ENCODE measurements at regions not wholly inside any gene's neighbourhood (a gene's known extent, or its start where the extent isn't known, plus 50 kb on each side); places are given as distances from the start of the nearest gene placed in this dataset.
"Not testable (repeated sequence)": the region's sequence is repeated elsewhere in the genome, so short reads cannot be mapped to it uniquely, and the experiment has no call there.

- DNase-seq = not testable (repeated sequence)
Measured at GRCh38 chr1:195159795-195160194, 1448.4 kb downstream of the KCNT2 start.

DNA sequence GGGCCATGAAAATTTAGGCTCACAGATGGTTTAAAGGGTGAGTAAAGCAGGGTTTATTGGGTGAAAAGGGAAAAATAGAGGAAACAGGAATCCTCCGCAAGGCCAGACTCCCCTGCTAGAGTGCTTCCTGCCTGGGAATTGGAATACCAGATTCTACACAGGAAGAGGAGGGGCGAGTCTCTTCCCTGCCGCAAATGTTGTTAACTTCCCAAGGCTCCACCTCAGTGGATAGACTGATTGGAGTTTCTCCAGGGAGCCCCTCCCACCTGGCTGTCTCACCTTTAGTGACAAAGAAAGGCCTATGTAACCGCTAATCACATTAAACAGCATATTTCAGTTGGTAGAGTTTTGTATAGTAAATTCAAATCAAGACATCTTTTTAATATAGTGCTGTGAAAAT is 1450.1 kb downstream of the KCNT2 start:
- no peak for DNase-seq

DNA sequence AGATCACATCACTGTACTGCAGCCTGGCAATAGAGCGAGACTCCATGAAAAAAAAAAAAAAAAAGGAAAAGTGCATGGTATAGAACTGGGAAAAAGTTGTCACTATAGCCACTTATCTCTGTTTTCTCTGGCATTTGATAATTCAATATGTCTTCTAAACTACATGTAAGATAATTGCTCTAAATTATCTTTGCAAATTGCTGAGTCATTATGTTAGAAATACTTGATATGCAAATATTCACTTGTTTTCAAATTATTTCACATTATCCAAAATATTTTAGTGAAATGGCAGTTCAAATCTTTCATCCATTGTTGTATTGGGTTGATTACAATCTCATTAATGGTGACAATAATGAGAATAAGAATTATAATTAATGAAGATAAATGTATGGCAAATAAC is 1455.1 kb downstream of the KCNT2 start:
- DNase-seq = no peak

- DNase-seq = no peak
Measured at GRCh38 chr1:195150768-195151167, 1457.5 kb downstream of the KCNT2 start.

GRCh38 chr1:195141294-195141693 is 1466.9 kb downstream of the KCNT2 start:
- DNase-seq = no peak

DNA sequence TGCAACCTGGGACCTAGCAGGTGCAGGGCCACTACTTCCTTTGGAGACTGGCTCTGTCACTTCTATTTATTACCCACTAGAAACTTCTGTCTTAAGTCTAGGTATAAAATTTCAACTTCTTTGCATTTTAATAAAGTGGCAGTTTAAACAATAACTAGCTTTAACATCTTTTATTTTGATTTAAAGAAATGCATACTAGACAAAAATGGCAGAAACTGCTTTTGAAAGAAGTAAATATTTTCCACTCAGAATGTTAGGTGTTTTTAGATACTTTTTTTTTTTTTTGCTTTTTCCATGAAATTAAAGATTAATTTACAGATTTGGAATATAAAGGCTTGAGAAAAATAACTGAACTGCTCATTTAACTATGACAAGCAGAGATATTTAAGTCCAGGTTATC is 1477.6 kb downstream of the KCNT2 start:
- DNase-seq = no peak

DNA sequence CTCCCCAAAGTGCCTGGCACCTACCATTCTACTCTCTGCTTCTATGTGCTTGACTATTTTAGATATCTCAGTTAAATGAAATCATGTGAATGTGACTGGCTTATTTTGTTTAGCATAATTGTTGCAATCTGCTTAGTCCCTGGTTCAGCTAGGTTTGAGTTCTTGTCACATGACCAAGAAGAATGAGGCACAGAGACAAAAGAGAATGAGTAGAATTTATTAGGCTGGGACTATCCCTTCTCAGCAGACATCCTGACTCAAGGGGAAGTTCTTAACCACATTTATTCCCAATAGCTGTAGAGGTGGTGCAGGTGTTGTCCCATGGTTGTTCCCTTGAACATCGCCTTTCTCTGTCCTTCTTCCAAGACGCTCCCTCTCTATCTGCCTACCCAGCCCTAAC is 1485.7 kb downstream of the KCNT2 start:
- no peak for DNase-seq

DNA sequence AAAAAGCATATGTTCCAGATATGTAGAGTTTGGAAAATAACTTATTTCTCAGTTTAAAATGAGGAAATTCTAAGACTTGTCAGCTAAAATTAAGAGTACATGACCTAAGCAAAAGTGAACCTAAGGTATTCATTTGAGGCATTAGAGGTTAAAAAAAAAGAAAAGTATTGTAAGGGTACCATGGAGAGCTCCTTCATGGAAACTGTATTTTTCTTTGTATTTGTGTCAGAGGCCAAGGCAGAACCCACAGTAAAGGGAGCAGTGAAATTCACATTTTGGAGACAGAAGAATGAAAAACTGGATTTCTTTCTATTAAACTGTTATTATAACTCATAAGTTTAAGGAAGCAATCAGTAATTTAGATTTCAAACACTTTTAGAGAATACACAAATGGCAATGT is 1494.8 kb downstream of the KCNT2 start:
- no peak for DNase-seq

DNA sequence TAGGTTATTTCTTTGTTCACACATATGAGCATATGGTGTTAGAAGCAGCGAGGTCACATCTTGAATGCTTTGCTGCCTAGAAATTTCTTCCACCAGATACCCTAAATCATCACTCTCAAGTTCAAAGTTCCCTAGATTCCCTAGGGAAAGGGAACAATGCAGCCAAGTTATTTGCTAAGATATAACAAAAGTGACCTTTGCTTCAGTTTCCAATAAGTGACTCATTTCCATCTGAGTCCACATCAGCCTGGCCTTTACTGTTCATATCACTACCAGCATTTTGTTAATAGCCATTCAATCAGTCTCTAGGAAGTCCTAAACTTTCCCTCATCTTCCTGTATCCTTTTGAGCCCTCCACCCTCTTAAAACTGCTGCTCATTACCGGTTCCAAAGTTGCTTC is 1502.5 kb downstream of the KCNT2 start:
- DNase-seq = no peak

DNA sequence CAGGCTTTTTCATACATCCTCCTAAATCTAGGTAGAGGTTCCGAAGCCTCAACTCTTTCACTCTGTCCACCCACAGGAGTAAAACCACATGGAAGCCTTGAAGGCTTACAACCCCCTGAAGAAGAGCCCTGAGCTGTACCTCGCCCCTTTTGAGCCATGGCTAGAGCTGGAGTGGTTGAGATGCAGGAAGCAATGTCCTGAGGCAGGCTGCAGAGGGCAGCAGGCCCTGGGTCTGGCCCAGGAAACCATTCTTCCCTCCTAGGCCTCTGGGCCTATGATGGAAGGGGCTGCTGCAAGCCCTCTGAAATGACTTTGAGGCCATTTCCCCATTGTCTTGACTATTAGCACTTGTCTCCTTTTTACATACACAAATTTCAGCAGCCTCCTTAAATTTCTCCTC is 1503.0 kb downstream of the KCNT2 start:
- no peak for DNase-seq

GRCh38 chr1:195097316-195097715 is 1510.9 kb downstream of the KCNT2 start:
- no peak for DNase-seq

DNA sequence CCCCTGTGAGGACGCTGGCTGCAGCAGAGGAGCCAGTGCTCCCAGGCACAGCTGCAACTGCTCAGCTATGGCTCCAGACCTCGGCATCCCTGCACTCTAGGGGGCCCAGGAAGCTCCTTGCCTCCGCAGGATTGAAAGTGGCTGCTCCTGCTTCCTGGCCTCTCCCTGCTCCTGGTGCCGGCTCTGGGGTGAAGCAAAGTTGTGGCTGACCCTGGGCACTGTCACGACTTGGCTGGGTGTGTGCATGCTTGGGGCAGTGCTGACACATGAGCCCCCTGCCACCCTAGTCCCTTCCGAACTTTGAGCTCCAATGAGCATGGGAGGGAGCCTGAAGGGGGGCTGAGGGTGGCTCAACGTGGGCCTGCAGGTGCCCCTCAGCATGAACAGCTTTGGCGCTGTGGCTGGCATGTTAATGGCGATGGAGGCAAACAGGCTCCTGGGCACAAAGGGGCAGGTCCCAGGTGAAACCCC is 1512.2 kb downstream of the KCNT2 start:
- no peak for DNase-seq

DNA sequence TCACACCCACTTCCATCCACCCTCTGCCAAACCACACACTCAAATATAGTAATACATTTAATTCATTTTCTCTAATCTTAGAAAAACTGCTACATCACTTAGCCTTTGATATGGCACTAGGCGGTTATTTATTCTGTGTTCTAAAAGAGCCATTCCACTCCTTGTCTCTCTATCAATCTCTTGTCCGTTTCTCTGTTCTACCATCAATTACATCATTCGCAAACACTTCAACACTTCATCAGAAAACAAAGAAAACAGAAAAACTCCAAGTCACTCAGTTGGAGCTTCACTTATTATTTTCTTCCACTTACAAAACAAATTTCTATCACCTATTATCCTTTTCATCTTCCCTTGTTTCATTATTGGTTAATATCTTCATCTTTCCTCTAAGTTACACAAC is 1523.0 kb downstream of the KCNT2 start:
- no peak for DNase-seq

DNA sequence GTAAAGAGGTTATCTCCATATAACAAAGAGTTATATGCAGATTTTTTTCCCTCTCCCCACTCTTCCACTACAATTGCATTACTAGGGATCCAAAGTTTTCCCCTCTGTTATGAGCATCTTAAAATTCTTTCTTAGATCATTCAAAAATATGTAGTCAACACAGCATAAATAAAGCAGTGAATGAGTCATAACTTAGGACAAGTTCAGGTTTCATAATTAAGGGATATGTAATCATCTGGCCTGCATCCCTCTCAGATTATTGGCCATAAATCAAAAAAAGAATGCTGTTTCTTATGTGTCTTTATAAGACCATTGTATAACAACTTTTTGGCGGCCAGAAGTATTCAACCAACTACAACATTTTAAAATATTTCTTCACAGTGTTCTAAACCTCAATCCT is 1526.1 kb downstream of the KCNT2 start:
- DNase-seq = no peak

DNA sequence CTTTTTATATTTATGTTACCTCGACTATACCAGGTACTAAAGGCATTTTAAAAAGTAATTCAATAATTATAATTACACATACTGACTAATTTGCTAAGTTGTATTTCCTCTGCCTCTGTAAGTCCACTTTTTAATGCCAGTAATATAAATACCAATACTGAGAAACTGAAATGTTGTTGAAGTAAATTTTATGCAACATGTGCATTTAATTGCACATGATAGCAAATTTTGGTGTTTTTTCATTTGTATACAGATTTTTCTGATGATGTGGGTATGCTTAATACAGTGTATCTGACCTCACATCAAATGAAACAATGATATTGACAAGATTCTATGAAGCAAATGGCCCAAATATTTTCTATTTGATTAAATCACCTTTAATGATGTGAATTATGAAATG is 1531.6 kb downstream of the KCNT2 start:
- no peak for DNase-seq

DNA sequence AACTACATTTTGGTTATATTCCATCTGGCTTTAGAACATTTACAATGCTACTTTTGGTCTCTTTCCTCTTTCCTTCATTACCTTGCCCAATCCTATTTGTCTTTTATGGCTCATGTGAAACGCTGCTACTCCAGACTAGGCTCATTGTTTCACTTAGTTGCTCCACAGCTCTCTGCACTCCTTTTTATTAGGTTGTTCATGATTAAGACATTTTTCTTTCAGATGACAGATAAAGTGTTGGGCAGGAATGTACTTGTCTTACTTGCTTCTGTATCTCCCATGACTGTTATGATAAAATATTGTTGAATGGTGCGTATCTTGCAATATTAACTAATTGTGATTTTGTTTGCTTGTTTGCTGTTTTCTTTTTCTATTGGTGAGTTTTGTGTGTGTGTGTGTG is 1532.3 kb downstream of the KCNT2 start:
- no peak for DNase-seq

DNA sequence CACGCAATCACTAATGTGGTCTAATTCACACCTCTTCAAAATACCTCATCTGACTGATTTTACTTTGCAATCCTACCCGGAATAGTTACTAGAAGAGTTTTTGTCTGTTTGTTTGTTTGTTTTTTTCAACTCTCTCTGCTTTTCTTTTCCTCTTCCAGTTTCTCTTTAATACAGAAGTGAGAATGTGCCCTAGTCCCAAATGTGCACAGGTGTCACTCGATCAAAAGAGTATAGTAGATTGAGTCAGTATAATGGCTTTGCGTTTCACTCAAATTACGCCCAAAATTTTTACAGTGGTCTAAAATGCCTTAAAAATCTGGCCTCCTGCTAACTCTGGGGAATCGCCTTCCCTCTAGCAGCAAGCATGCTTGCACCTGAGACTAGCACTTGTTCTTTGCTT is 1536.8 kb downstream of the KCNT2 start:
- no peak for DNase-seq

- DNase-seq = no peak
Measured at GRCh38 chr1:195065437-195065836, 1542.8 kb downstream of the KCNT2 start.

DNA sequence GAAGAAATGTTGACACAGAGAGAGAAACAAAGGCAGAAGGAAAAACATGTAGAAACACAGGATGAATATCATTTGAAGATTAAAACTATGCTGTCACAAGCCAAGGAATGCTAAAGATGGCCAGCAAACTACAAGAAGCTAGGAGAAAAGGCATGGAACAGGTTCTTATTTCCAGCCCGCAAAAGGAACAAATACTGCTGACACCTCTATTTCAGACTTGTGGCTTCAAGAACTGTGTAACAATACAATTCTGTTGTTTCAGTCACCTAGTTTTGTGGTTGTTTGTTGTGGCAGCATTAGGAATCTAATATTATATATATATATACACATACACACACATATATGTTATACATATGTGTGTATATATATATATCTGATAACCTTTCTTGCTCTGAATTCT is 1543.9 kb downstream of the KCNT2 start:
- DNase-seq = no peak

- DNase-seq = no peak
Measured at GRCh38 chr1:195054217-195054687, 1554.0 kb downstream of the KCNT2 start.

DNA sequence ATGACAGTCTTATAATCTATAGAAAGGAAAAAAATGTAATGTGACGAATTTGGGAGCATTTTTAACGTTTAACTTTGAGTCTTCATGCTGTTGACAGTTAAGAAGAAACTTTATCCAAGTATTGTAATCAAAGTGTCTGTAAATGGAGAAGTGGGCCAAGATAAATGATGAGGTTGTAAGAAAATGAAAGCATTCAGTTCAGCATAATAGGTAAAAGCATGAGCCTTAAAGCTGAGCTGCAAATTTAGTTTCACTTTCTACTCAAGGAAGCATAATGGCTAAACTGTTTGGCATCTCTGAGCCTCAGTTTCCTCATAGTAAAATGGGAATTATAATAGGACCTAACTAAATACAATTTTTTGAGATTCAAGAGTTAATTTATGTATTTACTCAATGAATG is 1554.8 kb downstream of the KCNT2 start:
- DNase-seq = no peak

GRCh38 chr1:195047772-195048171 is 1560.5 kb downstream of the KCNT2 start:
- DNase-seq = no peak

DNA sequence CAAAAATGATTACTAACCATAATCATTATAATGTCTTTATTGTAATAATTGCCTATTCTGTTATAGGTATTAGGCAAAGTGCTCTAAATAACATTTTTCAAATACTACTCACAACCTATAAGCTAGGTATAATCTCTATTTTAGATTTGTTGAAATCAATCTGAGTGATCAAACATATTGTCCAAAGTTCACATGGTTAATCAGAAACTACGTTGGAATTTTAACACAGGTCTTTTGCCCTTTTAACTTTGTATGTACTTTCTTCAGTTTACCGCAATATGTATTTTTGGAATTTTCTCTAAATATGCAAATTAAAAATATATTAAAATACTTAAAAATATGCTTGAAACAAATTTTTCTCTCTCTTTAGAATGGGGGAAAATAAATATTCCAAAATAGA is 1563.2 kb downstream of the KCNT2 start:
- no peak for DNase-seq

DNA sequence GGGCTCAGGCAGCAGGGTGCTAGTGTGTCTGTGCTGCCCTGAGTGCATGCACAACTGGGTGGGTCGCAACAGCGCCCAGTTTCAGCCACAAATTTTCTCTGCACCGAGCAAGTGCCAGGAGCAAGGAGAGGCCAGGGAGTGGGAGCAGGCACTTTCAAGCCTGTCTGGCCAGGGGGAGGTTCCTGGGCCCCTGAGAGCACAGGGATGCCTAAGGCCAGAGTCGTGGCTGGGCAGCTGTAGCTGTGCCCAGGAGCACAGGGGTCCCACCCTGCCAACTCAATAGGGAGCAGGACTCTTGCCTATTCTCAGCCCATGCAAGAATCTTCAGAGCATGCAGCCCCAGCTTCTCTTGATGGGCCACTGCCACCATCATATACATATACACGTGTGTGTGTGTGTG is 1577.4 kb downstream of the KCNT2 start:
- no peak for DNase-seq

DNA sequence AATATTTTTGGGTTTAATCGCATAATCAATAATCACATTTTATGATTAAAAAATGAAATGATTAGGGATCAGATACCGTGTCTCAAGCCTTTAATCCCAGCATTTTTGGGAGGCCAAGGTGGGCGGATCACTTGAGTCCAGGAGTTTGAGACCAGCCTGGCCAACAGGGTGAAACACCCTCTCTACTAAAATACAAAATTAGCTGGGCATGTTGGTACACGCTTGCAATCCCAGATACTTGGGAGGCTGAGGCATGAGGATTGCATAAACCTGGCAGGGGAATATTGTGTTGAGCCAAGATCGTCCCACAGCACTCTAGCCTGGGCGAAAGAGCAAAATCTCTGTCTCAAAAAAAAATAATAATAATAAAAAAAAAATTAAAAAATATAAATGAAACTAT is 1581.4 kb downstream of the KCNT2 start:
- DNase-seq = no peak

- DNase-seq = no peak
Measured at GRCh38 chr1:195019385-195019784, 1588.9 kb downstream of the KCNT2 start.

All from stimulated activated CD4-positive, alpha-beta T cell treated with anti-CD3 and anti-CD28 coated beads, Interleukin-4, amount 100 ng/mL, for 24 hours (primary cell).